ENCODE measurements at regions not wholly inside any gene's neighbourhood (a gene's known extent, or its start where the extent isn't known, plus 50 kb on each side); places are given as distances from the start of the nearest gene placed in this dataset.

GRCh38 chr4:111628437-111628836 is 516.8 kb upstream of the FAM241A start:
- Histone ChIP-seq H3K4me3 (ENCODE audit: low read depth in 2 of 2, low read length in 2 of 2) (no peak overlapping the region), H3K27ac (ENCODE audit: low read length) (no peak overlapping the region), H3K9me3 (ENCODE audit: control insufficient read depth, insufficient read depth, low read depth, low read length) (no peaks in the 10 kb centered on the region), H3K36me3 (ENCODE audit: control insufficient read depth, insufficient read depth, low read length) (no peaks in the 10 kb centered on the region), H3K4me1 (ENCODE audit: control insufficient read depth, insufficient read depth, low read length) (no peaks in the 10 kb centered on the region), H3K27me3 (ENCODE audit: control insufficient read depth, insufficient read depth, low read length) (no peaks in the 10 kb centered on the region)
- no peak for TF ChIP-seq CTCF (IDR thresholded peaks at IDR 0.05)
- TF ChIP-seq POLR2AphosphoS5 (IDR thresholded peaks at IDR 0.05; ENCODE audit: low read depth, low read length) = no peak
- TF ChIP-seq REST (IDR thresholded peaks at IDR 0.05; ENCODE audit: insufficient read depth in 1 of 2, low read depth in 2 of 2, low read length in 1 of 2) = no peak
- TF ChIP-seq TCF7L2 (IDR thresholded peaks at IDR 0.05; ENCODE audit: low read depth, low read length) = no peak
- TF ChIP-seq SIN3A (IDR thresholded peaks at IDR 0.05; ENCODE audit: borderline replicate concordance, insufficient read depth, low read depth, low read length) = no peak
- ATAC-seq (no peak), DNase-seq (ENCODE audit: low read depth, low spot score) (no peak)
- intact Hi-C loops (cut with micrococcal nuclease; ENCODE audit: unreplicated experiment) = loop anchor here (5.0 kb wide), 1 partner anchor 1631 kb away; no protein-coding TSS in a partner anchor
- in situ Hi-C loops (cut with HindIII; ENCODE audit: low pct_unique_long_range_greater_than_20kb, low sequenced_read_pairs) = no loop called here
- no TSS peak for BruUV-seq (replicated peaks)
- ChIA-PET POLR2A (no interaction called here), CTCF (no interaction called here)

- no peak for DNase-seq (ENCODE audit: low read depth, low spot score)
- intact Hi-C loops (cut with micrococcal nuclease; ENCODE audit: unreplicated experiment) = loop anchor here (2.0 kb wide), 1 partner anchor 1000 kb away; no protein-coding TSS in a partner anchor
- no peaks in the 10 kb centered on the region for H3K4me1 ChIP-seq (ENCODE audit: control insufficient read depth, insufficient read depth, low read length)
- no peaks in the 10 kb centered on the region for H3K9me3 ChIP-seq (ENCODE audit: control insufficient read depth, insufficient read depth, low read depth, low read length)
- CTCF ChIA-PET = interaction anchor here (0.6 to 0.7 kb wide), 2 partner anchors 167 to 306 kb away, joined by 3 read pairs; no protein-coding TSS in a partner anchor
- no peak overlapping the region for H3K27ac ChIP-seq (ENCODE audit: low read length)
- H3K36me3 ChIP-seq (ENCODE audit: control insufficient read depth, insufficient read depth, low read length) = no peaks in the 10 kb centered on the region
- ATAC-seq = no peak
- TF ChIP-seq SIN3A (IDR thresholded peaks at IDR 0.05; ENCODE audit: borderline replicate concordance, insufficient read depth, low read depth, low read length) (no peak), REST (IDR thresholded peaks at IDR 0.05; ENCODE audit: insufficient read depth in 1 of 2, low read depth in 2 of 2, low read length in 1 of 2) (no peak), CTCF (IDR thresholded peaks at IDR 0.05) (peak; percentile 25; the same call in 1 of the 2 replicates), POLR2AphosphoS5 (IDR thresholded peaks at IDR 0.05; ENCODE audit: low read depth, low read length) (no peak), TCF7L2 (IDR thresholded peaks at IDR 0.05; ENCODE audit: low read depth, low read length) (no peak)
- POLR2A ChIA-PET = no interaction called here
- no peak overlapping the region for H3K4me3 ChIP-seq (ENCODE audit: low read depth in 2 of 2, low read length in 2 of 2)
- in situ Hi-C loops (cut with HindIII; ENCODE audit: low pct_unique_long_range_greater_than_20kb, low sequenced_read_pairs) = no loop called here
- no TSS peak for BruUV-seq (replicated peaks)
- H3K27me3 ChIP-seq (ENCODE audit: control insufficient read depth, insufficient read depth, low read length) = no peaks in the 10 kb centered on the region
These were observed 514.5 kb upstream of the FAM241A start for GRCh38 chr4:111630705-111631104.
